ENCODE measurements at regions not wholly inside any gene's neighbourhood (a gene's known extent, or its start where the extent isn't known, plus 50 kb on each side); places are given as distances from the start of the nearest gene placed in this dataset.

DNA sequence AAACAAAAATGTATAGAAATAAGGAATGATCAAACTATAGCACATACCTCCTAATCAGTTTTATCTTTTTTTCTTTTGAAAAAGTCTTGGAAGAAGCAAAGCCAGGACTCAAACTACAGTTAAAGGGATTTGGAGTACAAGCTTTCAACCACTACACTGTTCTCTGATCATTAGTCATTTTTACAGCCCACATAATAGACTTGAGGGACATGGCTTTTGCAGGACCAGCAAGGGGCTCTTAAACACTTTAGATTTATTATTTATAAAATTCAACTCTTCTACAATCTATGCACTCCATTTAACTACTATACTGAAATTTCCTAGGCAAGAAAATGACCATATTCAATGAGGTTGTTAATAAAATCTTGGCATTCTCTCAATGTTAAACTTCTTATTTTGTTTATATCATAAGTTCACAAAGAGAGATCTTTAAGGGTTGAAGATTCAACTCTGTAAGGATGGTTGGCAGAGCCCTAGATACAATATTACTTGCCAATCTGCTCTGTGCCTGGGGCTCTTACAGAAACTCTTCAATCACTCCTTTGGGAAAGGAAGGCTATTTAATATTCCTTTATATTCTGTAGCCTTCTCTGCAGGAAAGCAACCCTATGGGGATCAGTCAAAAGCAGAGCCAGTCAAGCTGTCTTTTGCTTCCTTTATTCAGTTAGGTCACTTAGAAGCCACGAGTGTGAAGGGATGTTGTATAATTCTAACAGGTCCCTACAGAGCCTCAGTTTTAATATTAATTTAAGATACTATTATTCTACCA lies 557.7 kb upstream of the SGO1 start:
- H3K27me3 ChIP-seq: no peaks in the 10 kb centered on the region
- no peak for TF ChIP-seq POLR2A (IDR thresholded peaks at IDR 0.05)
- TF ChIP-seq, protein P1, sequence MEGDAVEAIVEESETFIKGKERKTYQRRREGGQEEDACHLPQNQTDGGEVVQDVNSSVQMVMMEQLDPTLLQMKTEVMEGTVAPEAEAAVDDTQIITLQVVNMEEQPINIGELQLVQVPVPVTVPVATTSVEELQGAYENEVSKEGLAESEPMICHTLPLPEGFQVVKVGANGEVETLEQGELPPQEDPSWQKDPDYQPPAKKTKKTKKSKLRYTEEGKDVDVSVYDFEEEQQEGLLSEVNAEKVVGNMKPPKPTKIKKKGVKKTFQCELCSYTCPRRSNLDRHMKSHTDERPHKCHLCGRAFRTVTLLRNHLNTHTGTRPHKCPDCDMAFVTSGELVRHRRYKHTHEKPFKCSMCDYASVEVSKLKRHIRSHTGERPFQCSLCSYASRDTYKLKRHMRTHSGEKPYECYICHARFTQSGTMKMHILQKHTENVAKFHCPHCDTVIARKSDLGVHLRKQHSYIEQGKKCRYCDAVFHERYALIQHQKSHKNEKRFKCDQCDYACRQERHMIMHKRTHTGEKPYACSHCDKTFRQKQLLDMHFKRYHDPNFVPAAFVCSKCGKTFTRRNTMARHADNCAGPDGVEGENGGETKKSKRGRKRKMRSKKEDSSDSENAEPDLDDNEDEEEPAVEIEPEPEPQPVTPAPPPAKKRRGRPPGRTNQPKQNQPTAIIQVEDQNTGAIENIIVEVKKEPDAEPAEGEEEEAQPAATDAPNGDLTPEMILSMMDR (IDR thresholded peaks at IDR 0.05): no peak
- H3K4me3 ChIP-seq: no peak overlapping the region
- no peak for DNase-seq
- no peaks in the 10 kb centered on the region for H3K4me1 ChIP-seq
- H3K36me3 ChIP-seq: no peaks in the 10 kb centered on the region
- peaks cover 0 to 8% (median 0%) of the 10 kb centered on the region in 4 donors for H3K9me3 ChIP-seq
- no peak overlapping the region for H3K27ac ChIP-seq

DNA sequence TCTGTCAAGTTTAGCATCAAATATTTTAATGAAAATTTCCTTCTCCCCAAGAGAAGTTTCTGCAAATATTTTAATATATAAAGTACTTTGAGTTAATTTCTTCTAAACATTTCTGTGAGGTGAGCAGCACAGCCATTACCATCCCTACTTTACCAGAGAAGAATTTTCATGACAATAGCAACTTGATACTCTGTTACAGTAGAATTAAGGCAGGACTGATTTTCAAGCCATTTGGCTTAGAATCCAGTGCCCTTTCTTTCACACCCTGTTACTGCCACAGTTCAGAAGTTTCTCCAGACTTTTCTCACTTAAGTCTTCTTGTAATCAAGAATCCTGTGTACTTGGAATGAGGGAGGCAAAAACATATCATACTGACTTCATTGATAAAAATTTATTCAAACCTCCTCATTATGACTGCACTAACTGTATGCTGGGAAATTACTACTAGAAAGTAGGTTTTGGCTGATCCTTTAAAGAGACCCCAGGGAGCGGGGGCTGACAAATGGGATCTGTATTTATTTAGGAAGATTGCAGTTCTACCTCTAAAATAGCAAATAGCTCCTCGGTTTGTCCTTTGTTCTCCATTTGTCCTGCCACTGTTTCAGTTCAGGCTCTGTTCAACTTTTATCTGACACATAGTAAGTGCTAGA lies 557.0 kb upstream of the SGO1 start:
- H3K4me3 ChIP-seq: no peak overlapping the region
- DNase-seq: no peak
- H3K4me1 ChIP-seq: no peaks in the 10 kb centered on the region
- no peak overlapping the region for H3K27ac ChIP-seq
- H3K9me3 ChIP-seq: peaks cover 0 to 8% (median 0%) of the 10 kb centered on the region in 4 donors
- H3K27me3 ChIP-seq: no peaks in the 10 kb centered on the region
- H3K36me3 ChIP-seq: no peaks in the 10 kb centered on the region
- TF ChIP-seq POLR2A (IDR thresholded peaks at IDR 0.05): no peak
- TF ChIP-seq, protein P1 (IDR thresholded peaks at IDR 0.05): no peak

DNA sequence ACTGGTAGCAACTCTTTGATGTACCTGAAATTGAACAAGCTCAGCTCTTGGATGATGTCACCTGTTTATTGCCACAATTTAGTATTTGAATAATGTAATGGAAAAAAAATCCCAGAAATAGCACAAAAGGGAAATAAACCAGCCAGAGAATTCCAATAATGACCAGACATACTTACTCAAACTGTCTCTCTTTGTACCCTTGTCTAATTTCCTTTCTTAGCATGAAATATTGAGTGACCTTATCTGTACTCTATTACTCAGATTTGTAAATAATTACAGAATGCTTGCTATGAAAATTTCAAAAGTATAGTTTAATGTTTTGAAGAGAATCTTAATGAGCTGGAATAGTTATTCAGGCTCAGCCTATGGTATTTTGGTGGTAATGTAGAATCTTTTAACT lies 555.4 kb upstream of the SGO1 start:
- H3K9me3 ChIP-seq: peaks cover 0 to 5% (median 0%) of the 10 kb centered on the region in 4 donors
- no peak overlapping the region for H3K27ac ChIP-seq
- TF ChIP-seq, protein P1 (IDR thresholded peaks at IDR 0.05): no peak
- TF ChIP-seq POLR2A (IDR thresholded peaks at IDR 0.05): no peak
- H3K36me3 ChIP-seq: no peaks in the 10 kb centered on the region
- no peak overlapping the region for H3K4me3 ChIP-seq
- H3K4me1 ChIP-seq: no peaks in the 10 kb centered on the region
- H3K27me3 ChIP-seq: no peaks in the 10 kb centered on the region
- DNase-seq: no peak

DNA sequence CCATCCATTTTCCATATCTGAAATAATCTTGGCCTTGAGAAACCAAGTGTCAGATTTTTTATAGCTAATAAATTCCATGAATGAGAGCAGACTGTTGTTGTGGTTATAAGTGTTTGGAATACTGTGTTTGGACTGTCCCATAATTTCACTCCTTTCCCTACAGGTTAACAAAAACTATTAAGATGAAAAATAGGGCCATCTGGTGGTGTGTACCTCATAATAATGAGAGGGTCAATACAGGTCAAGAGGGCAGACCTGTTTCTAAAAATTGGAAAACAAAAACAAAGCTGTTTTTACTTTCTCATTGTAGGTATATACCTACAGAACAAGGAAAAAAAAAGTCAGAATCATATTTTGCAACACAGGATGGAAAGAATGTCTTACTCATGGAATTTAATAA lies 553.8 kb upstream of the SGO1 start:
- no peak overlapping the region for H3K4me3 ChIP-seq
- H3K36me3 ChIP-seq: no peaks in the 10 kb centered on the region
- no peaks in the 10 kb centered on the region for H3K4me1 ChIP-seq
- peaks cover 0 to 5% (median 0%) of the 10 kb centered on the region in 4 donors for H3K9me3 ChIP-seq
- no peaks in the 10 kb centered on the region for H3K27me3 ChIP-seq
- no peak for DNase-seq
- TF ChIP-seq POLR2A (IDR thresholded peaks at IDR 0.05): no peak
- TF ChIP-seq, protein P1 (IDR thresholded peaks at IDR 0.05): no peak
- no peak overlapping the region for H3K27ac ChIP-seq

DNA sequence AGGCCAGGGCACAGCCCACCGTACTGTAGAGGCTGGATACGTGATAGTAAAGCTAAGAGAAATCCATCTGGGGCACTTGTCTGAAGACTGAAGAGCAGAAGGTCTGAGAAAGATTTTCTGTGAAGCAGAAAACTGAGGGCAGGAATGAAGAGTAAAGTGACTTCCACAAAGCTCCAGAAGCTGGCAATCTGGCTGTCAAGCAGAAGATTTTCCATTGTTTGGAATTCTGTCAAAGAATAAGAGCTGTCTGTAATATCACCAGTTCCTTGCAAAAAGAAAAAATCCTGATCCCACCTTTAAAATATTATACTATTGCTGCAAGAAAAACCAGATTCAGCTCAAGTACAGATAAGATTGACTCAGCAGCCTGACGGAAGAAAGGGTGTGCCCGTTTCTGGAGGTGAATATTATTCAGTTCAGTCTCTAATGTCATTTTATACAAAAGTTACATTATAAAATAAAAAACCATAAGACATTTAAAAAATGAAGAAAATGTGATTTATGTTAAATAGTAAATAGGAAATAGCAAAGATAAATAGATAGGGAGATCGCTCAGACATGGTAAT lies 550.4 kb upstream of the SGO1 start:
- no peak for DNase-seq
- no peaks in the 10 kb centered on the region for H3K4me1 ChIP-seq
- H3K4me3 ChIP-seq: no peak overlapping the region
- no peaks in the 10 kb centered on the region for H3K27me3 ChIP-seq
- H3K9me3 ChIP-seq: no peaks in the 10 kb centered on the region
- TF ChIP-seq POLR2A (IDR thresholded peaks at IDR 0.05): no peak
- TF ChIP-seq, protein P1 (IDR thresholded peaks at IDR 0.05): no peak
- H3K27ac ChIP-seq: no peak overlapping the region
- H3K36me3 ChIP-seq: no peaks in the 10 kb centered on the region

Data from Peyer's patch (tissue), 4 donors.